Esophagus squamous epithelium (tissue), 4 donors: ENCODE measurements at regions not wholly inside any gene's neighbourhood (a gene's known extent, or its start where the extent isn't known, plus 50 kb on each side); places are given as distances from the start of the nearest gene placed in this dataset.

Experiments
- POLR2A ChIP-seq, 4 donors: fragments of 450-650 bp; IDR thresholded peaks; one replicate each; pipeline ENCODE4 v1.6.1; 2017; ENCODE audit warnings: antibody characterized with exemption in 4 of 4, mild to moderate bottlenecking in 4 of 4, moderate library complexity in 3 of 4
- TF ChIP-seq, protein P1 (sequence below), 6 experiments: fragments of 450-650 bp in 4 of 6; fragments of 200-600 bp in 2 of 6; sonication (generic) in 2 of 6; IDR thresholded peaks; one replicate each; pipeline ENCODE4 v1.5.1; 2016 to 2019; ENCODE audit warnings: antibody characterized with exemption in 6 of 6, mild to moderate bottlenecking in 4 of 6, moderate library complexity in 4 of 6

DNA sequence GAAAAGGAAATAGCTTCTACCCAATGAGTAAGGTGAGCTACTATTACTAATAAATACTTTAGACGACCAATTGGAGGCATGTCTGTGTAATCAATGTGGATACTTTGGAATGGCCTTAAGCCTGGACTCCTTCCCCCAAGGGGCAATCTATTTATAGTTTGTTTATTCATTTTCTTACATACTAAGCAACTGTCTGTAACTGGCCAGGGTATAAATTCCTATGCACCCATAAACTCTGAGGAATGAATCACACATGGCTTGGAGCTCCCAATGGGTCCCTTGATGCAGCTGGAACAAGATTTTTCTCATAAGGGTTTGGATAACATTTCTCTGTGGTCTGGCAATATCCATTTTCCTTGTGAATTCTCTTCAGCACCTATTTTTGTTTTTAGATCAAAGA, 506.8 kb downstream of the EDEM1 start:
- TF ChIP-seq, protein P1, sequence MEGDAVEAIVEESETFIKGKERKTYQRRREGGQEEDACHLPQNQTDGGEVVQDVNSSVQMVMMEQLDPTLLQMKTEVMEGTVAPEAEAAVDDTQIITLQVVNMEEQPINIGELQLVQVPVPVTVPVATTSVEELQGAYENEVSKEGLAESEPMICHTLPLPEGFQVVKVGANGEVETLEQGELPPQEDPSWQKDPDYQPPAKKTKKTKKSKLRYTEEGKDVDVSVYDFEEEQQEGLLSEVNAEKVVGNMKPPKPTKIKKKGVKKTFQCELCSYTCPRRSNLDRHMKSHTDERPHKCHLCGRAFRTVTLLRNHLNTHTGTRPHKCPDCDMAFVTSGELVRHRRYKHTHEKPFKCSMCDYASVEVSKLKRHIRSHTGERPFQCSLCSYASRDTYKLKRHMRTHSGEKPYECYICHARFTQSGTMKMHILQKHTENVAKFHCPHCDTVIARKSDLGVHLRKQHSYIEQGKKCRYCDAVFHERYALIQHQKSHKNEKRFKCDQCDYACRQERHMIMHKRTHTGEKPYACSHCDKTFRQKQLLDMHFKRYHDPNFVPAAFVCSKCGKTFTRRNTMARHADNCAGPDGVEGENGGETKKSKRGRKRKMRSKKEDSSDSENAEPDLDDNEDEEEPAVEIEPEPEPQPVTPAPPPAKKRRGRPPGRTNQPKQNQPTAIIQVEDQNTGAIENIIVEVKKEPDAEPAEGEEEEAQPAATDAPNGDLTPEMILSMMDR (IDR thresholded peaks at IDR 0.05), result no peak
- no peak for TF ChIP-seq POLR2A (IDR thresholded peaks at IDR 0.05)
